ENCODE measurements at regions not wholly inside any gene's neighbourhood (a gene's known extent, or its start where the extent isn't known, plus 50 kb on each side); places are given as distances from the start of the nearest gene placed in this dataset.

GRCh38 chr5:27130587-27130986 lies 92.2 kb upstream of the CDH9 start:
- FAIRE-seq (no peak), DNase-seq (ENCODE audit: low read depth, low spot score) (no peak)
- Histone ChIP-seq H3K4me1 (ENCODE audit: control insufficient read depth, extremely low read depth, insufficient read depth, low read length) (no peaks in the 10 kb centered on the region), H3K36me3 (ENCODE audit: control insufficient read depth in 2 of 2, extremely low read depth in 1 of 2, insufficient read depth in 2 of 2, low read length in 2 of 2) (no peaks in the 10 kb centered on the region), H3K9me1 (replicated peaks; ENCODE audit: control insufficient read depth, extremely low read depth, insufficient read depth, low read length) (no peaks in the 10 kb centered on the region), H2AFZ (ENCODE audit: low read depth, low read length) (no peak overlapping the region), H3K9ac (replicated peaks; ENCODE audit: extremely low read depth, insufficient read depth, low read length) (no peak overlapping the region), H3K79me2 (ENCODE audit: control insufficient read depth, insufficient read depth, low read length) (no peaks in the 10 kb centered on the region), H3K27ac (ENCODE audit: insufficient read depth, low read depth, low read length) (no peak overlapping the region), H3K9me3 (replicated peaks; ENCODE audit: control insufficient read depth, insufficient read depth, low read length) (no peaks in the 10 kb centered on the region), H3K27me3 (ENCODE audit: control insufficient read depth in 2 of 2, insufficient read depth in 2 of 2, low read length in 2 of 2) (no peaks in the 10 kb centered on the region), H3K4me3 (replicated peaks in 1 of 3; ENCODE audit: insufficient read depth in 1 of 3, low read depth in 1 of 3, low read length in 3 of 3) (no peak overlapping the region), H4K20me1 (replicated peaks; ENCODE audit: control insufficient read depth, extremely low read depth, insufficient read depth, low read length) (no peaks in the 10 kb centered on the region), H3K4me2 (ENCODE audit: insufficient read depth, low read length) (no peak overlapping the region)
- TF ChIP-seq POLR2AphosphoS5 (IDR thresholded peaks at IDR 0.05; ENCODE audit: insufficient read depth, low read depth, low read length) (no peak), MYC (IDR thresholded peaks at IDR 0.05; ENCODE audit: low read depth, low read length) (no peak), MAX (IDR thresholded peaks at IDR 0.05; ENCODE audit: insufficient read depth, insufficient read length) (no peak), POLR2A (IDR thresholded peaks at IDR 0.05; ENCODE audit: low read depth, low read length) (no peak), GATA2 (IDR thresholded peaks at IDR 0.05; ENCODE audit: insufficient read depth, insufficient read length, low read depth, low read length) (no peak), JUN (IDR thresholded peaks at IDR 0.05; ENCODE audit: borderline replicate concordance, insufficient read depth, insufficient read length, low read depth) (no peak), EZH2 (IDR thresholded peaks at IDR 0.05; ENCODE audit: borderline replicate concordance, low read depth, low read length, severe bottlenecking) (no peak)
- TF ChIP-seq, protein P1, sequence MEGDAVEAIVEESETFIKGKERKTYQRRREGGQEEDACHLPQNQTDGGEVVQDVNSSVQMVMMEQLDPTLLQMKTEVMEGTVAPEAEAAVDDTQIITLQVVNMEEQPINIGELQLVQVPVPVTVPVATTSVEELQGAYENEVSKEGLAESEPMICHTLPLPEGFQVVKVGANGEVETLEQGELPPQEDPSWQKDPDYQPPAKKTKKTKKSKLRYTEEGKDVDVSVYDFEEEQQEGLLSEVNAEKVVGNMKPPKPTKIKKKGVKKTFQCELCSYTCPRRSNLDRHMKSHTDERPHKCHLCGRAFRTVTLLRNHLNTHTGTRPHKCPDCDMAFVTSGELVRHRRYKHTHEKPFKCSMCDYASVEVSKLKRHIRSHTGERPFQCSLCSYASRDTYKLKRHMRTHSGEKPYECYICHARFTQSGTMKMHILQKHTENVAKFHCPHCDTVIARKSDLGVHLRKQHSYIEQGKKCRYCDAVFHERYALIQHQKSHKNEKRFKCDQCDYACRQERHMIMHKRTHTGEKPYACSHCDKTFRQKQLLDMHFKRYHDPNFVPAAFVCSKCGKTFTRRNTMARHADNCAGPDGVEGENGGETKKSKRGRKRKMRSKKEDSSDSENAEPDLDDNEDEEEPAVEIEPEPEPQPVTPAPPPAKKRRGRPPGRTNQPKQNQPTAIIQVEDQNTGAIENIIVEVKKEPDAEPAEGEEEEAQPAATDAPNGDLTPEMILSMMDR (IDR thresholded peaks at IDR 0.05; ENCODE audit: extremely low read depth in 1 of 2, insufficient read depth in 1 of 2, low read depth in 1 of 2, low read length in 2 of 2) = no peak
- POLR2A ChIA-PET = no interaction called here
- dilution Hi-C loops (cut with MboI; ENCODE audit: extremely low pct_ligation_motif_present, low sequenced_read_pairs) (no loop called here), intact Hi-C loops (cut with micrococcal nuclease) (no loop called here)
- BruUV-seq (replicated peaks) = no TSS peak
- CTCF ChIA-PET = no interaction called here

All from endothelial cell of umbilical vein (primary cell).